C4-2B (cell line): ENCODE measurements at regions not wholly inside any gene's neighbourhood (a gene's known extent, or its start where the extent isn't known, plus 50 kb on each side); places are given as distances from the start of the nearest gene placed in this dataset.

Experiments used
- ZFX ChIP-seq: fragments of 450-650 bp; IDR thresholded peaks from 2 replicates; pipeline ENCODE4 v1.6.1; 2017
- TF ChIP-seq, protein P1 (sequence below): fragments of 450-650 bp; conservative IDR thresholded peaks from 2 replicates; pipeline ENCODE4 v1.5.1; 2017; ENCODE audit warnings: mild to moderate bottlenecking

- TF ChIP-seq, protein P1, sequence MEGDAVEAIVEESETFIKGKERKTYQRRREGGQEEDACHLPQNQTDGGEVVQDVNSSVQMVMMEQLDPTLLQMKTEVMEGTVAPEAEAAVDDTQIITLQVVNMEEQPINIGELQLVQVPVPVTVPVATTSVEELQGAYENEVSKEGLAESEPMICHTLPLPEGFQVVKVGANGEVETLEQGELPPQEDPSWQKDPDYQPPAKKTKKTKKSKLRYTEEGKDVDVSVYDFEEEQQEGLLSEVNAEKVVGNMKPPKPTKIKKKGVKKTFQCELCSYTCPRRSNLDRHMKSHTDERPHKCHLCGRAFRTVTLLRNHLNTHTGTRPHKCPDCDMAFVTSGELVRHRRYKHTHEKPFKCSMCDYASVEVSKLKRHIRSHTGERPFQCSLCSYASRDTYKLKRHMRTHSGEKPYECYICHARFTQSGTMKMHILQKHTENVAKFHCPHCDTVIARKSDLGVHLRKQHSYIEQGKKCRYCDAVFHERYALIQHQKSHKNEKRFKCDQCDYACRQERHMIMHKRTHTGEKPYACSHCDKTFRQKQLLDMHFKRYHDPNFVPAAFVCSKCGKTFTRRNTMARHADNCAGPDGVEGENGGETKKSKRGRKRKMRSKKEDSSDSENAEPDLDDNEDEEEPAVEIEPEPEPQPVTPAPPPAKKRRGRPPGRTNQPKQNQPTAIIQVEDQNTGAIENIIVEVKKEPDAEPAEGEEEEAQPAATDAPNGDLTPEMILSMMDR = no peak
- no peak for TF ChIP-seq ZFX
Measured at GRCh38 chr10:78782441-78782840, 286.3 kb upstream of the ZMIZ1 start.
